Heart right ventricle (tissue), 16 donors: ENCODE measurements at regions not wholly inside any gene's neighbourhood (a gene's known extent, or its start where the extent isn't known, plus 50 kb on each side); places are given as distances from the start of the nearest gene placed in this dataset.

Source experiments
- ATAC-seq, 8 donors: fragments of 200-7000 bp; cut with Tn5 transposase; one replicate each; pipeline ENCODE4 v1.9.1; 2020; ENCODE audit warnings: mild to moderate bottlenecking in 8 of 8, moderate library complexity in 8 of 8, moderate number of reproducible peaks in 1 of 8
- DNase-seq, 2 donors: peaks; one replicate each; pipeline ENCODE4 v3.0.0-alpha.2; 2020
- H3K27ac ChIP-seq, 10 donors: fragments of 200-600 bp; sonication (generic) in 2 of 10; one replicate each; pipeline versions ENCODE4 v1.5.0 to v1.8.0; 2020 to 2022; ENCODE audit warnings: mild to moderate bottlenecking in 3 of 10
- H3K27me3 ChIP-seq, 7 donors: fragments of 200-600 bp; one replicate each; pipeline ENCODE4 v1.8.0; 2021 to 2022; ENCODE audit warnings: mild to moderate bottlenecking in 2 of 7
- H3K36me3 ChIP-seq, 9 donors: fragments of 200-600 bp; sonication (generic) in 1 of 9; one replicate each; pipeline versions ENCODE4 v1.5.0 to v1.8.0; 2020 to 2022; ENCODE audit warnings: mild to moderate bottlenecking in 2 of 9
- H3K4me1 ChIP-seq, 9 donors: fragments of 200-600 bp; sonication (generic) in 1 of 9; one replicate each; pipeline versions ENCODE4 v1.5.0 to v1.8.0; 2020 to 2022; ENCODE audit warnings: mild to moderate bottlenecking in 4 of 9
- H3K4me3 ChIP-seq, 10 donors: fragments of 200-600 bp; sonication (generic) in 2 of 10; one replicate each; pipeline versions ENCODE4 v1.5.0 to v1.8.0; 2020 to 2022; ENCODE audit warnings: mild to moderate bottlenecking in 7 of 10, moderate library complexity in 2 of 10
- H3K9me3 ChIP-seq, 11 donors: fragments of 200-600 bp in 10 of 11; sonication (generic) in 2 of 11; one replicate each; pipeline versions ENCODE4 v1.5.0 to v1.8.0; 2013 to 2022; ENCODE audit warnings: mild to moderate bottlenecking in 2 of 11, control low read depth in 1 of 11, moderate library complexity in 1 of 11
- WGBS, 2 donors: extraction: QIAGEN DNeasy Blood & Tissue Kit; methylation state at CpG; one replicate each; pipeline ENCODE4 v1.1.7; 2013; ENCODE audit warnings: inconsistent platforms in 1 of 2; 5-methylcytosine and 5-hydroxymethylcytosine counted together
- intact Hi-C, 10 donors: fragments of 100-400 bp; cut with DNase I; formaldehyde crosslinking; loops; one replicate each; pipeline versions ENCODE4 v1.11.1 to v1.14.2; 2022
- TF ChIP-seq, protein P1 (sequence below), 9 donors: fragments of 200-600 bp; sonication (generic) in 2 of 9; IDR thresholded peaks; one replicate each; pipeline versions ENCODE4 v1.5.0 to v1.8.0; 2021 to 2022; ENCODE audit warnings: antibody characterized with exemption in 9 of 9, mild to moderate bottlenecking in 5 of 9, moderate library complexity in 1 of 9
- donor health status: Arrhythmogenic right ventricular cardiomyopathy.
- donor health status: ischemic (EF 13 %, LVEDD 7.1; RV severe dilation, severe dysfunction).
- donor health status: healthy with polysubstance abuse.
- donor health status: DM: no; HTN: yes; CAD: no.
- donor health status: DM: no; HTN: no; CAD: no.
- donor health status: ischemic (EF 25% LVEDD 6.9; RV normal size, moderate dysfunction).
- donor health status: ischemic (EF 25% LVEDD 5.7; RV mildly dilated, moderate dysfunction).
- donor health status: healthy.
- donor health status: DM: yes; HTN: yes; CAD: no.
- donor health status: Ischemic cardiomyopathy.
- donor health status: ischemic (EF 35%, LVEDD 5.7; RV mildly dilated, moderate dysfunction).
- donor health status: nonischemic (EF 11% LVEDD 7.7; RV severe dilation, severe dysfunction).
- donor health status: DM: yes; HTN: yes; CAD: no.
- donor health status: PGD.
- donor health status: ischemic (EF 29% LVEDD 5.4; RV normal size, mild dysfunction).
- donor health status: nonischemic (EF 23%, LVEDD 6.1; RV moderate dilation, normal function).

DNA sequence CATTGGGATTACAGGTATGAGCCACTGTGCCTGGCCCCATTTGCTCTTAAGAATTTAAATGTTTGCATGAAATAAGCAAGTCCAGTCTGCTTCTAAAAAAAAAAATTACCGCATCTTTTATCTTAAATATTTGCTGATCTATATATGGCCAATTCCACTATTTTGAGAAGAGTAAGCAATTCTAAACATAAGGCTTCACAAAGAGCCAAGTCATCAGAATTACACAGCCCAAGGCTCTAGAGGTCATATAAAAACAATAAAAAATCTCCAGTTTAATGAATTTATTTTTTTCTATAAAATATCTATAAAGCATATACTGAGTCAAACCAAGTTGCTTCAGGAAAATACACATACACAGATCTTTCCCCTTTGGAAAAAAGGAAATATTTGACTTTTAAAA, 79.0 kb upstream of the CPNE8 start:
- Histone ChIP-seq H3K27ac (no peak overlapping the region), H3K4me3 (no peak overlapping the region), H3K36me3 (no peaks in the 10 kb centered on the region), H3K27me3 (no peaks in the 10 kb centered on the region), H3K4me1 (no peaks in the 10 kb centered on the region), H3K9me3 (peaks cover 0 to 45% (median 15%) of the 10 kb centered on the region in 11 donors)
- TF ChIP-seq, protein P1, sequence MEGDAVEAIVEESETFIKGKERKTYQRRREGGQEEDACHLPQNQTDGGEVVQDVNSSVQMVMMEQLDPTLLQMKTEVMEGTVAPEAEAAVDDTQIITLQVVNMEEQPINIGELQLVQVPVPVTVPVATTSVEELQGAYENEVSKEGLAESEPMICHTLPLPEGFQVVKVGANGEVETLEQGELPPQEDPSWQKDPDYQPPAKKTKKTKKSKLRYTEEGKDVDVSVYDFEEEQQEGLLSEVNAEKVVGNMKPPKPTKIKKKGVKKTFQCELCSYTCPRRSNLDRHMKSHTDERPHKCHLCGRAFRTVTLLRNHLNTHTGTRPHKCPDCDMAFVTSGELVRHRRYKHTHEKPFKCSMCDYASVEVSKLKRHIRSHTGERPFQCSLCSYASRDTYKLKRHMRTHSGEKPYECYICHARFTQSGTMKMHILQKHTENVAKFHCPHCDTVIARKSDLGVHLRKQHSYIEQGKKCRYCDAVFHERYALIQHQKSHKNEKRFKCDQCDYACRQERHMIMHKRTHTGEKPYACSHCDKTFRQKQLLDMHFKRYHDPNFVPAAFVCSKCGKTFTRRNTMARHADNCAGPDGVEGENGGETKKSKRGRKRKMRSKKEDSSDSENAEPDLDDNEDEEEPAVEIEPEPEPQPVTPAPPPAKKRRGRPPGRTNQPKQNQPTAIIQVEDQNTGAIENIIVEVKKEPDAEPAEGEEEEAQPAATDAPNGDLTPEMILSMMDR (IDR thresholded peaks at IDR 0.05): no peak
- intact Hi-C loops: no loop called here
- no peak for ATAC-seq
- no peak for DNase-seq
- 95% methylated on average over 1 of the region's 1 CpG for WGBS, 2 donors

DNA sequence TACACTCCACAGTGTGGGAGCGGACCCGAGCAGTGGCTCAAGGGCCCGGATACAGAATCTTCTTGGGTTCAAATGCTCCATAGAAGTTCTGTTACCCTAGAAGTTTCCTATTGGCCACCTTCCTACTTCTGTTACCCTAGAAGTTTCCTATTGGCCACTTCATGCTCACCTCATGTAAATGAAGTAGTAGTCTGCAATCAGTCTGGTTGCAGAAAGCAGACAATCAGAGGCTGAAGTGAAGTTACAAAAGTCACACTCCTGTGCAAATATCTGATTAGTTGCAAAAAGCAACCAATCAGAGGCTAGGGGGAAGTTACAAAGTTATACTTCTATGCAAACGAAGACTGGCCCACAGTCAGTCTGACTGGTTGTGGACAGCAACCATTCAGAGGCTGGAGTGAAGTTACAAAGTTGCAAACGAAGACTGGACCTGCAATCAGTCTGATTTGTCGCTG, 77.8 kb upstream of the CPNE8 start:
- ATAC-seq (no peak), DNase-seq (no peak)
- no peaks in the 10 kb centered on the region for H3K27me3 ChIP-seq
- no peaks in the 10 kb centered on the region for H3K36me3 ChIP-seq
- H3K27ac ChIP-seq: no peak overlapping the region
- H3K4me3 ChIP-seq: no peak overlapping the region
- intact Hi-C loops: no loop called here
- no peaks in the 10 kb centered on the region for H3K4me1 ChIP-seq
- WGBS, 2 donors: 78% methylated on average over 6 of the region's 6 CpGs
- TF ChIP-seq, protein P1 (IDR thresholded peaks at IDR 0.05): no peak
- peaks cover 0 to 37% (median 15%) of the 10 kb centered on the region in 11 donors for H3K9me3 ChIP-seq

DNA sequence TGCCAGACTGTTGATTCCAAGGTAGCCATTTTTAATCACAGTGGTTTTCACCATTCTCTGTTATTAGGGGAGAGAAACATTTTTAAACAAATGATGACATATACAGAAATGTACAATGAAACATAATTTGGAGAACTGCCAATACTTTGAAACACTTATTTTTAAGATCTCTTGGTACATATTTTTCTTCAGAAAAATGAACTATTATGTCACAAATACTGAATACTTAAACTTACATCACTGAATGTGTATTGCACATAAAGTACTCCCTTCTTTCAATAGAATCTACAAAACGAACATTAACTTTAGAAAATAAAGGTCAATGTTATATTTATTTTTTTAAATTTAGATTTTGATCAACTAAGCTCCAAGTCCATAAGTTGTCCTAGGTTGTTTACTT, 71.7 kb upstream of the CPNE8 start:
- H3K9me3 ChIP-seq: peaks cover 0 to 11% (median 0%) of the 10 kb centered on the region in 11 donors
- TF ChIP-seq, protein P1 (IDR thresholded peaks at IDR 0.05): no peak
- no peak overlapping the region for H3K4me3 ChIP-seq
- intact Hi-C loops: no loop called here
- H3K4me1 ChIP-seq: no peaks in the 10 kb centered on the region
- ATAC-seq (no peak), DNase-seq (no peak)
- no peaks in the 10 kb centered on the region for H3K36me3 ChIP-seq
- no peaks in the 10 kb centered on the region for H3K27me3 ChIP-seq
- WGBS, 2 donors: 24 to 40% methylated on average over 1 of the region's 1 CpG
- H3K27ac ChIP-seq: no peak overlapping the region

DNA sequence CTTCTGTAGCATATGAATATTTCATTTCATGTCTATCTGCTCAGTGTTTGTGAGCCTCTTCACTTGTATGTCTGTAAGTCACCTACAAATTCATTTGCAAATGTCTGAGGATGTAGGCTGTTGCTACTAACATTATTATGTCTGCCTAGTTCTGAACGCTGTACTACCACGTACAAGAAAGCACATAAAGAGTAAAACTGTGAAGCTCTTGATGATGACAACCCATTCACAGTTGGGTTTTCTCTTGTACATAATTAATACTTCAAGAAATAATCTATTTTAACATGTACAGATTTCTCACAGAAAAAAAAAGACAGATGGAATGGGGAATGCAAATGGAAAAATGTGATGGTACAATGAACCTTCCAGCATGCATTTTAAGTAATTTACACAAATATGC, 64.3 kb upstream of the CPNE8 start:
- TF ChIP-seq, protein P1 (IDR thresholded peaks at IDR 0.05): no peak
- no peaks in the 10 kb centered on the region for H3K27me3 ChIP-seq
- H3K36me3 ChIP-seq: no peaks in the 10 kb centered on the region
- intact Hi-C loops: no loop called here
- H3K27ac ChIP-seq: no peak overlapping the region
- H3K4me1 ChIP-seq: no peaks in the 10 kb centered on the region
- peaks cover 0 to 11% (median 0%) of the 10 kb centered on the region in 11 donors for H3K9me3 ChIP-seq
- WGBS, 2 donors: 48 to 65% methylated on average over 2 of the region's 2 CpGs
- ATAC-seq (no peak), DNase-seq (no peak)
- no peak overlapping the region for H3K4me3 ChIP-seq
